ENCODE measurements at regions not wholly inside any gene's neighbourhood (a gene's known extent, or its start where the extent isn't known, plus 50 kb on each side); places are given as distances from the start of the nearest gene placed in this dataset.

DNA sequence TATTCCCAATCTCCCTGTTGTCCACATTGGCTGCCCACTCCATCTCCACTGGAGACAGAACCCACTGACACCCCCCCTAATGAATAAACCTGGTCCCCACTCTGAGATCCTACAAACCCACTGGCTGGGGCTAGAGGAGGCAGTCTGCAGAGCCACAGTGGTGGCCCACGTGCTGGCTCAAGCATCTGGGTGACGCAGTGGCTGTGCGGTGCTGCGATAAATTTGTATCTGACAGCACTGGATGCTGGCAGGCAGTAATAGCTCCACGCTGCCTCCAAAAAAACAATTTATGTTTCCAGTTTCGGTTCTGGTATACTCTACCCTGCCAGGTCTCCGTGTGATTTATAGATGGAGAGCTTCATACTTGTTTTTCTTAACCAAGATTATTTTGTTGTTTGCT, 87.1 kb upstream of the SYNDIG1 start:
- Histone ChIP-seq H3K36me3 (no peaks in the 10 kb centered on the region), H3K4me1 (ENCODE audit: insufficient read depth) (peaks cover 5% of the 10 kb centered on the region), H3K9me3 (no peaks in the 10 kb centered on the region), H3K4me3 (no peak overlapping the region), H3K27ac (no peak overlapping the region), H3K27me3 (no peaks in the 10 kb centered on the region)
- 6 to 13% (median 7%) methylated on average over 7 of the region's 7 CpGs for WGBS, 3 donors
- intact Hi-C loops (cut with DNase I): no loop called here
- no peak for TF ChIP-seq EP300 (IDR thresholded peaks at IDR 0.05)
- DNase-seq: no peak

- 51 to 70% (median 61%) methylated on average over 5 of the region's 5 CpGs for whole genome bisulfite sequencing, 3 donors
- Histone ChIP-seq H3K27ac (no peak overlapping the region), H3K4me3 (no peak overlapping the region), H3K27me3 (no peaks in the 10 kb centered on the region), H3K4me1 (ENCODE audit: insufficient read depth) (peaks cover 5% of the 10 kb centered on the region), H3K9me3 (no peaks in the 10 kb centered on the region), H3K36me3 (no peaks in the 10 kb centered on the region)
- intact Hi-C loops (cut with DNase I): no loop called here
- no peak for DNase-seq
- TF ChIP-seq CTCF (IDR thresholded peaks at IDR 0.05) (no peak), EP300 (IDR thresholded peaks at IDR 0.05) (no peak), POLR2A (IDR thresholded peaks at IDR 0.05) (no peak)
Measured at GRCh38 chr20:24381886-24382285, 87.5 kb upstream of the SYNDIG1 start.

DNA sequence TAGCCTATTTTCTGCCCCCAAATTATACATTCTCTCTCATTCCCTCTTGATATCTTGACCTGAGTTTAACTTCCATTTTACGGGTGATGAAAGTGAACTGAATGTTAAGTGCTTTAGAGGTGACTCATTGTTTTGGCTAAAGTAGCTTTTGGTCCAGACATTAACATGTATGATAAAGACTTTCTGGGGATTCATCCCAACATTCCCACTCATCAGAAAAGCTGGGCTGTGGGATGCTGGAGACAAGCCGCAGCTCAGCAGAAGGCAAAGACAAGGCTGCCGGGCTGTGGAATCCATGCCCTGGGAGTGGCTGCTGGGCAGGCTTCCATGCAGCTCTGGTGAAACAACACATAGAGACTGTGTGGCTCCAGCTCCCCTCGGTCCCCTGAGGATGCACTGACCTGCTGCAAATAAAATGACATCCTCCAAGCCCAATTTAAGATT, 89.9 kb upstream of the SYNDIG1 start:
- Histone ChIP-seq H3K36me3 (no peaks in the 10 kb centered on the region), H3K9me3 (no peaks in the 10 kb centered on the region), H3K27ac (no peak overlapping the region), H3K27me3 (no peaks in the 10 kb centered on the region), H3K4me3 (no peak overlapping the region), H3K4me1 (ENCODE audit: insufficient read depth) (peaks cover 5% of the 10 kb centered on the region)
- DNase-seq: peak in 1 of 5 donors; percentile 29
- no peak for TF ChIP-seq CTCF (IDR thresholded peaks at IDR 0.05)
- no peak for TF ChIP-seq EP300 (IDR thresholded peaks at IDR 0.05)
- WGBS, 3 donors: 4 to 6% (median 6%) methylated on average over 4 of the region's 4 CpGs
- intact Hi-C loops (cut with DNase I): no loop called here

DNA sequence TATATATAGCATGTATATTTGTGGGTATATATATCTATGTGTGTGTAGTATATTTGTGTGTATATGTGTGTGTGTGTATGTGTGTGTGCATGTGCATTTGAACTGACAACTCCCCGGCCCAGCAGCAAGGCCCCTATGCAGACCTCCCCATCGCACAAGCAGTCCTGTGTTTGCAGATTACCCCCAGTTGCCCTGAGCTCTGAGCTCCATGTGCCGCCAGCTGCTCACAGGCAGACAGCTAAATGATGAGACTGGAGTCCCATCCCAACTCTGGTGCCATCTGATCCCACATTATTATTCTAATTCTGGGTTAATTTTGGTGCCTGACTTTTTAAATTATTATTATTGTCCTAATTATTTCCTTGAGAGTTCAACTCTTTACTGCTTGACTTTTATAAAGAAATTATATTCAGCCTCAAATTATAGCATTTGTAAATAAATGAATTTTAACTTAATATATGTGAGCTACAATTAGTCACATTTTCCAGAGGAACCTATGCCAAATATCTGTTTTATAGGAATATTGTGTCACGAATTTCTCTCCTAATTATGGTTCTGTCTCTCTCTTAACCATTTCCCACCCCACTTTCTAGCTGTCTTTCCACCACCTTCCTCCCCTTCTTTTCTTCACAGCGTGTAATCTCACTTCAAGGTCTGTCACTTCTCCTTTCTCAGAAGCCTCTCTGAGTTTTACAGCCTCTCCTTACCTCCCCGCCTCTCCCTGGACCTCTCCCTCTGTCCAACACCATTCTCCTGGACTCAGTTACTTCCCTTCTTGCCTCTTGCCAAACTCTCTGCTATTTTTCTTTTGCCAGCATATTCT, 90.6 kb upstream of the SYNDIG1 start:
- intact Hi-C loops (cut with DNase I): no loop called here
- H3K27me3 ChIP-seq: no peaks in the 10 kb centered on the region
- no peak overlapping the region for H3K4me3 ChIP-seq
- H3K4me1 ChIP-seq (ENCODE audit: insufficient read depth): peaks cover 5% of the 10 kb centered on the region
- WGBS, 3 donors: 28 to 39% (median 28%) methylated on average over 6 of the region's 6 CpGs
- no peaks in the 10 kb centered on the region for H3K36me3 ChIP-seq
- H3K27ac ChIP-seq: no peak overlapping the region
- DNase-seq: no peak
- no peaks in the 10 kb centered on the region for H3K9me3 ChIP-seq
- TF ChIP-seq CTCF (IDR thresholded peaks at IDR 0.05) (no peak), POLR2A (IDR thresholded peaks at IDR 0.05) (no peak)

DNA sequence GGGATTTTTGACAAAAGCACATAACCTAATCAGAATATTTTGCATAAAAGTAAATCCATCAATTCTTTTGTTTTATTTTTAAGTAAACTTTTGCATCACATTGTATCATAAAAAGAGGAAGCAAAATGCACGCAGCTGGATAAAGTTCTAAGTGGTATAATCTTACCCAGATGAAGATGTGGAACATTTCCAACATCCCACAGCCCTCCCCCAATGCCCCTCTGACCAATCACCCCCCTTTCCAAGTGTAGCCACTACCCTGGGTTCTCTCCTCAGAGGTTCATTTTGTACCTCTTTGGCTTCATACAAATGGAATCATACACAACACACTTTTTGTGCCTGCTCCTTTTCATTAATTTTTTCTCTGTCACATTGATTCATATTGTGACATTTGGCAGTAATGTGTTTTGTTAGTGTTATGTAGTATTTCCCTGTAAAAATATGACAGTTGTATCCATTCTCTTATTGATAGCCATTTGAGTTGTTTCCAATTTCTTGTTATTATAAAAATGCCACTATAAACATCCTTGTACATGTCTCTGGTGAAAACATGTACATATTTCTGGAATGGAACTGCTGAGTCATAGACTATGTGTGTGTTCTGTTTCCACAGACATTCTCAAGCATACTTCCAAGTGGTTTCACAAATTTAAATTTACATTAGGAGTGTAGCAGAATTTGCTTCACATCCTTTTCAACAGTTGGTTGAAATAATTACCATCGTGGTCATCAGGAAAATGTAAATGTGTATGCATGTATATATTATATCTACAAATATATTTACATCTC, 92.9 kb upstream of the SYNDIG1 start:
- Histone ChIP-seq H3K27me3 (no peaks in the 10 kb centered on the region), H3K27ac (no peak overlapping the region), H3K4me3 (no peak overlapping the region), H3K36me3 (no peaks in the 10 kb centered on the region), H3K4me1 (ENCODE audit: insufficient read depth) (peaks cover 3% of the 10 kb centered on the region), H3K9me3 (no peaks in the 10 kb centered on the region)
- TF ChIP-seq POLR2A (IDR thresholded peaks at IDR 0.05) (no peak), EP300 (IDR thresholded peaks at IDR 0.05) (no peak), CTCF (IDR thresholded peaks at IDR 0.05) (no peak)
- intact Hi-C loops (cut with DNase I): no loop called here
- DNase-seq: no peak
- 32 to 43% (median 35%) methylated on average over 2 of the region's 2 CpGs for WGBS, 3 donors
